ENCODE measurements at regions not wholly inside any gene's neighbourhood (a gene's known extent, or its start where the extent isn't known, plus 50 kb on each side); places are given as distances from the start of the nearest gene placed in this dataset.
"Not testable (repeated sequence)": the region's sequence is repeated elsewhere in the genome, so short reads cannot be mapped to it uniquely, and the experiment has no call there.

DNA sequence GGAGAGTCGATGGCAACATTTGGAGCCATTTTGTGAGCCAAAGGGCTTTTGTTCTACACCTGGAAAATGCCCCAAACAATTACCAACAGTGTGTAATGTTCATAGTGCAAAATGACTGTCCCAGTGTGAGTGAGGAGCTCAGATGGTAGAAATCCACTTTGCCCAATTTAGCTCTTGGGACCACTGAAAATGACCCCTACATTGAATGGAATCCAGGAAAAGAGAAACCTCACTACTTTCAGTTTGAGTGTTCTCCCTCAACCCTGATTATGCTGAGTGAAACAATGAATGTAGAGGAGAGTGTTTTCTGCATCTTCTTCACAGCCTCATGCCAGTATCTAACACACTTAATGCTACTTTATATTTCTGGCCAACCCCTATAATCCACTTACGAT, 84.9 kb upstream of the NRN1 start:
- no peak for DNase-seq (ENCODE audit: low spot score)

DNA sequence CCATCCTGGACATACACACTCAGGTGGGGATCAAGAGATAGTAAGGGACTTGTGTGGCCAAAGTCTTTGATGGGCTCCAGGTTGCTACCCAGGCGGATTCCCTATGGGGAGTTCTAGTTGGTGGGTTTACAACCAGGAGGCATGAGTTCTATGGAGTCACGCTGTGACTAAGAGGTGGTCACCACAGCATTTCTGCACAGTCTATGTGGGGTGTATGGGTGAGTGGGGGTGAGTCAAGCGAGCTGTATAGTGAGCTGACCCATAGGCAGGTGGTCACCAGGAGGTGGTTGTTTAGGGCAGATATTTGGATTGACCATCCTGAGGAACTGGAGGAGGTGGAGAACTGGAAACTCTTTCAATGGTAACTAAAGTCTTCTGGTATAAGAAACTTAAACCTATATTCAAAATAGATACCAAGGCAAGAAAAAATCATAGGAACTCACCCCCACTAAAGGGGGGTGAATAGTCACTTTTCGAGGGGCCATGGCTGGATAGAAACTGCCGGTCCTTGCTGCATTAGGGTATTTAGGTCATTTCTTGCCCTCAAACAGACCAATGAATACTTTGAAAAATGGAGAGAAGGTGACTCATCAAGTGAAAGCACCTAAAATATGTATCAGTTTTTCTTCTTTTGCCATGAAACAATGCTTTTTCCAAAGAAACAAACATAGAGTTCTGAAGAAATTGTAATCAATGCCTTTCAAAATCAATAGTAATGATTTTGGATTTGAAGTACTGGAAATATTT, 84.3 kb upstream of the NRN1 start:
- DNase-seq (ENCODE audit: low spot score), result no peak

DNA sequence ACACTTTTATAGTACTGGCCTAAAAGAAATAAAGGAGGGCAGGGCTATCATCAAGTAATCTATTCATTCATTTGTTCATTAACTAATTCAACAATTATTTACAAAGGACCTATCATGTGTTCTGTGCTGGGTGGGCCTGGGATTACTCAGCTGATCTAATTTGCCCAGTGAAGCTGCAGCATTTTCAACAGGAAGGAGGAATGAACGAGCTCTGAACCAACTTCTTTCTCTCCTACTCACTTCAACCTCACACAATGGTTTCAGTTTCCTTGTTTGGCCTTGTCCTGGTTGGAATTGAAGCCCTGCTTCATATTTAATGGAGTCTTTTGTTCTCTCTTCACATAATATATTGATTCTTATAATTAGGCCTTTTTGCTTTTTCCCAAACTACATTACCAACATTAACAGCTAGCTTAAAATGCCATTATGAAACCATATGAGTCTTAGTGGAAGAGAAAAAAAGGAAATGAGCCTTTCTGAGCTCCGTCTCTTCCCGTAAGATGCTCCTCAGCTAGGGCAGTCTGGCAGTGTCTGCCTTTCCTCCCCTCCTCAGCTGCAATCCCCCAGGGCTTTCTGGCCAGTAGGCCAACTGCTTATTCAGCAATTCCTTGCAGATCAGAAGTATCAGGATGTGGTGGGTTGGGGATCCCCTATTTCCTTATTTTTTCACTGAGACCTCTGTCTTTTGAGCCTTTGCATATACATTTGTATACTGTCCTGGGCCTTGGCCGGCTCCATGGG, 79.4 kb upstream of the NRN1 start:
- no peak for DNase-seq (ENCODE audit: low spot score)

DNA sequence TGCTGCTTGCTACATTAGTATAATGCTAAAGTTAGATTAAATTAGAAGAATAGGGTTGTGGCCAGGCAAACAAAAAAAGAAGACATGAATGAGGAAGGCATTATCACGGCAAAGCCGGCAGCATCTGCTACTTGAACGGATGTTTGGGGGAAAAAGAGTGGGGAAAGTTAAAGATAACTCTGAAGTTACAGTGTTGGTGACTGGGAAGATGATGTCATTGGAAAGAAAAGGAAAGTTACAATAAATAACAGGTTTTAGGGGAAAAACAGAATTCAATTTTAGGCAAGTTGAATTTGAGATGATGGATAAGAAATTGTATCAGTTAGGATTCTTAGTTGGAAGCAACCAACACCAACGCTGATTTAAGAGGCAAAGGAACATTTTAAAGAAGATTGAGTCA, 74.2 kb upstream of the NRN1 start:
- DNase-seq (ENCODE audit: low spot score), result no peak

DNA sequence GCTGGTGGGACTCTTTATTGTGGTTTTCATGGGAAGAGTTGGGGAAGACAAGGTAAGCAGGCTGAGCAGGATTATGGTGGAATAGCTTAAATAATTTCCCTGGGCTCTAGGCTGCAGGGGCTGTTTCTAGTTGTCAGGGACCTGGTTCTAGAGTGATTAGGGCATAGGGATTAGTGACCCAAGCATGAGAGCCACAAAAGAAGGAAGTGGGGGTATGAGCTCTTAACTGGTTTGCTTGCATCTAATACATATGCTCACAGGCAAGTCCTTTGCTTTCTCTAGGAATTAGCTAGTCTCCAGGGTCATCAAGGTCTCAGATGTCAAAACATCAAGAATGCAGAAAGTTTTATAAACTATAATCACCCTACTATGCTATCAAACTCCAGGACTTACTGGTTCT, 67.5 kb upstream of the NRN1 start:
- no peak for DNase-seq (ENCODE audit: low spot score)

DNA sequence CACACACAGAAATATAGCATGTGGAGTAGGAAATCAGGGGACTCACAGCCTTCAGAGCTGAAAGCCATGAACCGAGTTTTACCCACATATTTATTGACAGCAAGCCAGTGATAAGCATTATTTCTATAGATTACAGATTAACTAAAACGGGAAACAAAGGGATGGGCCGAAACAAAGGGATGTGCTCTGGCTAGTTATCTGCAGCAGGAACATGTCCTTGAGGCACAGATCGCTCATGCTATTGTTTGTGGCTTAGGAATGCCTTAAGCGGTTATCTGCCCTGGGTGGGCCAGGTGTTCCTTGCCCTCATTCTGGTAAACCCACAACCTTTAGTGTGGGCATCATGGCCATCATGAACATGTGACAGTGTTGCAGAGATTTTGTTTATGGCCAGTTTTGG, 61.4 kb upstream of the NRN1 start:
- DNase-seq (ENCODE audit: low spot score), result not testable (repeated sequence)

DNA sequence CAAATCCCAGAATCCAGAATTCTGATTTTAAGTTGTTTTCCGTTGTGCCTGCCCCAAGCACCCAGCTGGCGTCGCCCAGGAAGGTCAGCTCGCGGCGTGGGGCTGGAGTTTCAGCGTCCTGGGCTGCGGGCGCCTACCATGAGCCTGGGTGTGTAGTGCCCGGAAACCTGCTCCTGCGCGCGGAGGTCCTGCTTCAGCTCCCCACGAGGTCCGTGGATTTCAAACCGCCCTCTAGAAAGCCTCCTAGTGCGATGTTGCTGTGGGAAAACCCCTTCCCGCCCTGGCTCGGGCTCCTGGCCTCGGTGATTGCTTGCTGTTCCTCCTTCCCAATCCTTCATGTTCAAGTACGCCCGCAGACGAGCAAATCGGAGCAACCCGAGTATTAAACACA, 51.3 kb upstream of the NRN1 start:
- DNase-seq (ENCODE audit: low spot score), result no peak

DNA sequence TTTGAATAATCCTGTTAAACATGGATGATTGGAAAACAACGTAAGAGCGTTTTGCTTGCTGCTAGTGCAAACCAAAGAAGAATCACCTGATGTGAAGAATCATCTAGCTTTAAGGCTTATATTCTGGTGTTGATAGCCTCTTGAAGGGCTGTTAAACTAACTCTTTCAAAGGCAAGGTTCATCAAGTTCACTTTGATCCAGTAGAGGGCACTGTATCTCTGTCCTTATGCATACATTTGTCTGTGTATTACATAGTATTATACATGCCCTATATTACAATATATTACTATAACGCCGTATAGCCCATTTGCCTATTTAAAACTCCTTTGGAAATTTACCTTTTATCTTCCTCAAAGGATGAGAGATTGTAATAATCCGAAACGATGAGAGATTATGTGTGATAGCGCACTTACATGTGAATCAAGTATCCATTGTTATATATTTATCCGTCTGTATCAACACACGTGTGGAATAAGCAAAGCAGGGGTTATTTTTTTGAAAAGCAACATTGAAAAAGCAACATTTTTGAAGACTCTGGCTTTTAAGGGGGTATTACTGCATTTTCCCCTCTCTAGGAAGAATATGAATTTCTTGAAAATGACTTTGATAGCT, 50.8 kb upstream of the NRN1 start:
- peak; percentile 85 for DNase-seq (ENCODE audit: low spot score)
